ENCODE measurements at regions not wholly inside any gene's neighbourhood (a gene's known extent, or its start where the extent isn't known, plus 50 kb on each side); places are given as distances from the start of the nearest gene placed in this dataset.
"Not testable (repeated sequence)": the region's sequence is repeated elsewhere in the genome, so short reads cannot be mapped to it uniquely, and the experiment has no call there.

- ATAC-seq (no peak), DNase-seq (no peak)
- intact Hi-C loops (cut with DNase I), result no loop called here
Measured at GRCh38 chr5:164972973-164973372, 1467.6 kb downstream of the MAT2B start.

- intact Hi-C loops (cut with DNase I), result no loop called here
- ATAC-seq (no peak), DNase-seq (no peak)
Measured at GRCh38 chr5:164975986-164976385, 1470.6 kb downstream of the MAT2B start.

DNA sequence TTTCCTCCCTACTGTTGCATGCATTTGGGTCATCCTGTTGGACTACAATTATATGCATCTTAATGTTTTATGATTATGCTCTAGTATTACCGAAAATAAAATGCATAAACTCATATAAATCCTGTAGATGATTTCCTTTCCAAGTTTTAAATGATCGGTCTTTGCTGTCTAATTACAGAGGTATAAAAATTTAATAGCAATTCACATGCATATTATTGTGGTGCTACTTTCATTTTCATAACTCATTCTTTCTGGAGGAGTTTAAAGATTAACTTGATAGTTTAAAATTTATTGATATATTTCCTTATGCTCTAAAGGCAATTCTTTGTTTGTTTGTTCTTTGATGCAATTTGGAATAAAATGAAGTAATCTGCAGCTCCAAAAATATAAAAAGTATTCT is 1475.1 kb downstream of the MAT2B start:
- intact Hi-C loops (cut with DNase I), result no loop called here
- no peak for DNase-seq
- ATAC-seq, result no peak

DNA sequence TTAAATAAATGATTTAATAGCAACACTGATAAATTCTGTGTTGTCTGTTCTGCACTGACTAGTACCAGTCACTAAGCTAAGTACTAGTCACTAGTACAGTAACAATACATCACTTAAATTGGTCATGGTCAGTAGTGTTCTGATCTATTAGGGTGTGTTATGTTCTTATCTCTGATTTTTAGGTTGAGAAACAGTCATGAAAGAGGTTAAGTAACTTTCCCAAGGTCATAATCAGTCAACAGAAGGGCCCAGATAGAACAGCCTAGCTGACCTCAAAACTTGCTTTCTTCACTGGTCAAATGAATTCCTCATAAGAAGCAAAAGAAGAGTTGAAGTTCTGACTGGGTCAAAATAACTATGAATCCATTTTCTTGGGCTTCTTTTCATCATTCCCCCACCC is 1492.7 kb downstream of the MAT2B start:
- ATAC-seq (no peak), DNase-seq (no peak)
- intact Hi-C loops (cut with DNase I), result no loop called here

DNA sequence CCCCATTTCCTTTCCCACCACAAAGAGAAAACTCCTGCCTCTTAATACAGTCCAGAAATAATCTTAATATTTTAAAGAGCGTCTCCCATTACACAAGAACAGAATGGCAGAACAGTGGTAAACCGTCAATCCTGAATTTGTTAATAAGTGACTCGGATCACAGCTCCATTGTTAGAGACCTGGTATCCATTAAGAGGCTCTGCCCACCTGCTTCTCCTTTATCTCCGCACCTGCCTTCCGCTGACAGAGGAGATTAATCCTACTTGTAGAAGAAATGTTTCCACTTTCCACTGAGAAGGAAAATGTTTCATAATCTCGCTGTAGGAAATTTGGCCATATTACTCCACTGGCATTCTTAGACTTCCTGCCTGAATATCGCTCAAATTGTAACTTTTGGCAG is 1493.2 kb downstream of the MAT2B start:
- DNase-seq (no peak), ATAC-seq (no peak)
- intact Hi-C loops (cut with DNase I), result no loop called here

DNA sequence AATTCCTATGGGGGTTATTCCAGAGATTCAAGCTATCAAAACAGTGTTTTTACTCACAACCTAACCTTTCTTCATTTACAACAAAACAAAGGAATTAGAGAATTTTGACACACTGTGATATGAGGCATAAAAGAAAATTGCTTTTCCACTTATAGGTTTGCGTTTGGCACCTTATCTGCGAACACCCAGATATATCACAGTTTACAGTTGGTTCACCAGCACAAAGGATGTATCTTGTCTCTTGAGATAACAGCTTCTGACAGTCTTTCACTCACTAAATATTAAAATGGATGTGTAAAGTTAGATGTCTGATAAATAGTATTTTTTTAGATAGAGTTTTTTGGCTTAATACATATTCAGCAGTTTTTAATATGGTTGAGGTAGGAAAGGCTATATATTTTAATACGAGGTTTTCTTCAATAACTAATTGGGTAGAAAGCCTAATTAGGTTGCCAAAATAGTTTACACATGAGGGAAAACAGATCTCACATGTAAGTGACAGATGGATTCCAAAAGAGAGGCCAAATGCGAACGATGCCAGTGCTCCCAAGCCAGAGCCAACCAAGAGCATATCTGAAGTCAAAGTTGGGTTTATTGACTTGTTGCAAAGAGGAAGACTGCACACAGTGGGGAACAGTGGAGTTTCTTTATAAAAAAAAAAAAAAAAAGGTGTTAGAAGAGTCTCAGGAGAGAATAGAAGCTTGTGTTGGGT is 1495.2 kb downstream of the MAT2B start:
- ATAC-seq (no peak), DNase-seq (no peak)
- intact Hi-C loops (cut with DNase I), result no loop called here

- intact Hi-C loops (cut with DNase I), result no loop called here
- DNase-seq (no peak), ATAC-seq (no peak)
Measured at GRCh38 chr5:165003283-165003682, 1497.9 kb downstream of the MAT2B start.

DNA sequence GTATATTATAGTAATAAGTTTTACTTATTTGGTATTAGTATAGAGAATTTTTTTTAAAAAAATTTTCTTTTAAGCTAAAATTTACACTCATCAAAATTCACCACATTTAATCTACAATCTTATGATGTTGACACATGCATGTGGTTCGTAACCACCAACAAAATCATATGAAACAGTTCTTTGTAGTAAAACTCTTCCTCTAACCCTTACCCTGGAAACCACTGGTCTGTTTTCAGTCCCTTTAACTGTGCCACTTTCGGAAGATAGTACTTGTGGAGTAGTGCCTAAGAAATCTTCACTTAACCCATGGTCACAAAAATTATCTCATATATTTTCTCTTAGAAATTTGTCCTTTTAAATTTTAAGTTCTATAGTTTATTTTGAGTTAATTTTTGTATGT is 1498.8 kb downstream of the MAT2B start:
- DNase-seq (no peak), ATAC-seq (no peak)
- intact Hi-C loops (cut with DNase I), result no loop called here

GRCh38 chr5:165014439-165014838 is 1509.0 kb downstream of the MAT2B start:
- intact Hi-C loops (cut with DNase I), result no loop called here
- ATAC-seq, result no peak
- DNase-seq, result no peak

DNA sequence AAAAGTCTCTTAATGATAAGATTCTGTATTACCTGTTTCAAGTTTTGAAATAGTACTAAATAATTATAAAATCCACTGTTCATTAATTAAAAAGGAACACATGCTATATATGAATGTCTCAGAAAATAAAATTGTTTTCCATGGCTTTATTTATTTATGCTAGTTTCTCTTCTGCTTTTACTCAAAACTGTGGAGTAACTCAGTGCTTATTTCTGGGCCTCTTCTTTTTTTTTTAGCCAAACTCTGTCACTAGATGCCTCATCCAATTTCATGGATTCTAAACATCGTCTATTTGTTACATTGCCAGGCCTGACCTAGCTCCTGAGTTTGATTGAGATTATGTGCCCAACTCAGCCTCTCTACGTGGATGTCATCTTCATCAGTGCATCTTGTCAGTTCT is 1509.7 kb downstream of the MAT2B start:
- intact Hi-C loops (cut with DNase I), result no loop called here
- no peak for ATAC-seq
- no peak for DNase-seq

- DNase-seq (no peak), ATAC-seq (no peak)
- intact Hi-C loops (cut with DNase I), result no loop called here
Measured at GRCh38 chr5:165015547-165015946, 1510.1 kb downstream of the MAT2B start.

- intact Hi-C loops (cut with DNase I), result no loop called here
- ATAC-seq (no peak), DNase-seq (no peak)
Measured at GRCh38 chr5:165026971-165027370, 1521.6 kb downstream of the MAT2B start.

- intact Hi-C loops (cut with DNase I), result no loop called here
- no peak for ATAC-seq
- DNase-seq, result no peak
Measured at GRCh38 chr5:165028356-165028755, 1522.9 kb downstream of the MAT2B start.

GRCh38 chr5:165029099-165029870 is 1523.9 kb downstream of the MAT2B start:
- no peak for ATAC-seq
- intact Hi-C loops (cut with DNase I), result no loop called here
- no peak for DNase-seq

- intact Hi-C loops (cut with DNase I), result no loop called here
- DNase-seq (no peak), ATAC-seq (no peak)
Measured at GRCh38 chr5:165030971-165031370, 1525.6 kb downstream of the MAT2B start.

DNA sequence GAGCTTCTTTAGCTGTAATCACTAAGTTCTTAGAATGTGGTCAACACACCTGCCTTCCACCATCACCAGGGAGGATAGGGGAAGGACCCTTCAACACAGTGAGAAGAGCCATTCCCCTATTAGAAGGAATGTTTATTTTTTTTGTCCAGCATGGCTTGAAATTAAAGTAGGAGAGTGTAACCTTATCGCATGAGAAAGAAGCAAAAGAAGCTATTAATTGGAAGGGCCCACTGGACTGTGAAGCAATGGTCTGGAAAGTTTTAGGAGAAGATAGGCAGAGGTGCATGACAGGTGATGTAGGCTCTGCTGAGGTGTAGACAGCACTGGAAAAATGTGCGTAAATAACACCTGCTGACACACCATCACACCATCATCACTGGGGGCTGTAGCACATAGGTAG is 1526.0 kb downstream of the MAT2B start:
- no peak for DNase-seq
- ATAC-seq, result no peak
- intact Hi-C loops (cut with DNase I), result no loop called here

DNA sequence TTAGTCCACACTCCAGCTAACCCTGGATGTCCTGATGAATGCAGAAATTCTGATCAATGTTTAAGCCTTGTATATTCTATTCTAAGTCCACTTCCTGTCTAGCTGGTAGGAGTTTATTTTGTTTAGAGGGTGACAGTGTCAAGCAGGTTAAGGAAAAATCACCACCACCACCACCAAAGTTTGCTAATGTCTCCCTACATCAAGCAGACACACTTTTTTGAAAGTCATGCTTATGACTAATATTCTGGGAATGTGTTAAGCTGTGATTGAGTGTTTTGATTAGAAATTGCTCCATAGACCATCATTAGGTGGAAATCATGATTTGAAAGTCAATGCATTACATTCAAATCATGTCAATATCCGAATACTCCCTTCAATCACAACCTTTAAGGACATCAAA is 1530.1 kb downstream of the MAT2B start:
- DNase-seq (no peak), ATAC-seq (no peak)
- intact Hi-C loops (cut with DNase I), result no loop called here

DNA sequence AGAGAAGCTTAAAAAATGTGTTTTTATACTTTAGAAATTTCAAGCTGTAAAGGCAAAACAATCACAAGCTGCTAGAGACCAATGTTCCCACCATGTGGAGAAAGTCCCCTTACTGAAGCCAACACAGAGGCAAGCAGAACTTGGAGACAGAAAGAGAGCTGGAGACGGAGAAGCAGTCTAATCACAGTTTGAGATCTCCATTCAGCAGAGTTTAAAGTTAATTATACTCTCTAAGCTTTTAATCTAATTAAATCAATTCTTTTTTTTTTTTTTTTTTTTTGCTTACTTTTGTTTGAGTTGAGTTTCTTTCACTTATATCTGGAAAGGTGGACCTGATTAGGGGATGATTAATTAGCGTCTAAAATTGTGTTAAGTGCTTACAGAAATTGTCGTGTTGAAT is 1534.3 kb downstream of the MAT2B start:
- intact Hi-C loops (cut with DNase I), result no loop called here
- ATAC-seq (no peak), DNase-seq (no peak)

GRCh38 chr5:165045941-165046340 is 1540.5 kb downstream of the MAT2B start:
- ATAC-seq, result not testable (repeated sequence)

GRCh38 chr5:165055476-165055875 is 1550.1 kb downstream of the MAT2B start:
- intact Hi-C loops (cut with DNase I), result no loop called here
- ATAC-seq, result no peak

More at GRCh38 chr5:165045941-165046340, 1540.5 kb downstream of the MAT2B start:
- intact Hi-C loops (cut with DNase I); DNase-seq: not testable (repeated sequence)

DNA sequence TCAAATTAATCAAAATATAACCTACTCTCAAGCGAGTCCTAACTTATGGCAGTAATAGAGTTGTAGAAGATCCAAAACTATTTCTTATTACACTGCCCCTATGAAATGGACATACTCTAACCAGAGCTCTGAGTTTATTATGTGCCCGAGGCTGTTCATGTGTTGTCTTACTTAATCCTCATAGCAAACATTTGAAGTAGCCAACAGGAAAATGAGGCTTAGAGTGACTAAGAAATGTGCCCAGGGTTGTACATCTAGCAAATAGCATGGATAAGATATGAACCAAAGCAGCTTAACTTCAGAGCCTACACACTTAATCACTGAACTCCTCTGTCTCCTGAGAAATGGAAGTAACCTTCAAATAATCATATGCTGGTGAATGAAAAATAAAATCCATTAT is 1551.7 kb downstream of the MAT2B start:
- ATAC-seq (no peak), DNase-seq (no peak)
- intact Hi-C loops (cut with DNase I), result no loop called here

More at GRCh38 chr5:165055476-165055875, 1550.1 kb downstream of the MAT2B start:
- DNase-seq, result no peak

Data from left cardiac atrium (tissue), 4 donors.